Tongue (tissue), 1 donor: ENCODE measurements at regions not wholly inside any gene's neighbourhood (a gene's known extent, or its start where the extent isn't known, plus 50 kb on each side); places are given as distances from the start of the nearest gene placed in this dataset.
A peak's percentile ranks its signal among the peaks of the same experiment; 100 is the strongest.

Source experiments
- DNase-seq: peaks from one replicate; pipeline ENCODE4 v3.0.0-alpha.2; 2015

DNA sequence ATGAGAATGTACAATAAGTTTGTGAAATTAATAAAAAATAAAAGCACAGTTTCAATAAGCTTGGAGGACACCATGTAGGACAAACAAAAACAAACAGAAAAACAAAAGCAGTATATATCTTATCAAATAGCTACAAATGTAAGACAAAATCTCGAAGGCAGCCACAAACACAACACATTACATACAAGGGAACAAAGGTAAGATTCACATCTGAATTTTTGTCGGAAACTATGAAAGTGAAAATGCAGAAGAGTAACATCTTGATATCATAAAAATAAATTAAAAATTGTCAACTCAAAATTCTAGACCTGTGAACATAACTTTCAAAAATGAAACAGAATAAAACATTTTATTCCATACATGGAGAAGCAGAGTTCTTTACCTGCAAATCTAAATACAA lies 1049.5 kb upstream of the ADGRL2 start:
- no peak for DNase-seq

DNA sequence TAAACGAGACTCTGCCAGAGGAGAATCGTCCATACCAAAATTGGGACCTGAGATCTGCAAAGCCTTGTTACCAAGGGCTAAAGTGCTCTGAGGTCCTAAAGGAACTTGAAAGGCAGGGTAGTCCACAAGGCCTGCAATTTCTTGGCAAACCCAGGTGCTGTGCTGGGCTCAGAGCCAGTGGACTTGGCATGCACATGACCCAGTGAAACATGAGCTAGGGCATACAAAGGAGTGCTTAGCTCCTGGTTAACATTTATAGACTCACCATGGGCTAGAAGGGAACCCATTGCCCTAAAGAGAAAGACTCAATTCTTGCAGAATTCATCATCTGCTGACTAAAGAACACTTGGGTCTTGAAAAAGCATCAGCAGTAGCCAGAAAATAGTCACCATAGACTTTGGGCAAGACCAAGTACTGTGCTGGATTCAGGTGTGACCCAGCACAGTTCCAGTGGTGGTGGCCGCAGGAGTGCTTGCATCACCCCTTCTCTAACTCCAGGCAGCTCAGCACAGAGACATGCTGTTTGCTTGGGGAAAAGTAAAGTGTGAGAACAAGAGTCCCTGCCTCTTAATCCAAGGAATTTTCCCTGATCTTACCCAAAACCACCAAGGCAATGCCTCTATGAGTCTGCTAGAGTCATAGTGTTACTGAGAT lies 1069.4 kb upstream of the ADGRL2 start:
- no peak for DNase-seq

DNA sequence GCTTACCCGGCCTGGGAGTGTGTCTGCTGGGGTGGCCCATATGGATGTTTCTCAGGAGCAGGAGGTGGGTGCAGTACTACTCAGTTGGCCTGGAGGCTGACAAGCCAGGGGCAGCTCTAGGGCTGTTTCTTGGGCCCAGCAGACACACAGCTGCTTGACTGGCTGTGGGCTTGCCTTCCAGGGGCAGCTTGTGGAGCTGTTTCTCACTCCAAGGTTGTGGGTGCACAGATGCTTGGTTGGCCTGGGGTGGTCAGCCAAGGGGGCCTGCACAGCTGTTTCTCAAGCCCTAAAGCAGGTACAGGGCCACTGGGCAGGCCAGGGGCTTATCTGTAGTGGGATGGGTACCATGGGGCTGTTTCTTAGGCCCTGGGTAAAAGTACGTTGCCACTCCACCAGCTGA lies 1078.1 kb upstream of the ADGRL2 start:
- DNase-seq: no peak

DNA sequence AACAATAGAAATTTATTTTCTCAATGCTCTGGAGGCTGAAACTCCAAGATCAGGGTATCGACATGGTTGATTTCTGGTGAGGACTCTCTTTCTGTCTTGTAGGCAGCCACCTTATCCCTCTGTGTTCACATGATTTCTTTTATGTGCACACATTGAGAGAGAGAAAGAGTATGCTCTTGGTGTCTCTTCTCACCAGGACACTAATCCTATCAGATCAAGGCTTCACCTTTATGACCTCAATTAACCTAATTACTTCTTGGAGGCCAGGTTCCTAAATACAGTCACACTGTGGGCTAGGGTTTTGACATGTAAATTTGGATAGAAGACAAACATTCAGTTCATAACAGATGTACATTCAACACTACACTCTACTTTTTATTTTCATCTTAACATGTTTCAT lies 1094.2 kb upstream of the ADGRL2 start:
- DNase-seq: no peak

DNA sequence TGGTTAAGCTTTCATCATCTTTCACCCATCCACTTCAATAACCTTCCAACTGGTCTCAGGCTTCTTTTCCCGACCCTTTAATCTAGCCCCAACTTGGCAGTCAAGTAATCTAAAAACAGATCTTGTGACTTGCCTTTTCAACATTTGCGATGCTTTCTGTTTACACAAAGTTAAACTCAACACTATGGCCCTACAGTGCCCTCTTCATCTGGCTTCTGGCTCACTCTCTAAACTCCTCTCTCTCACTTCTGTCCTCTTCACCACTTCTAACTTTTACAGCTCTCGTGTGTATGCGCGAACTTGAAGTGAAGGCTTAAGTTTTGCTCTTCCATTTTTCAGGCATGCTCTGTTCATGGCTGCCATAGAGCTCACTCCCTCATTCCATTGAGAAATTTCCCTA lies 1122.3 kb upstream of the ADGRL2 start:
- no peak for DNase-seq

DNA sequence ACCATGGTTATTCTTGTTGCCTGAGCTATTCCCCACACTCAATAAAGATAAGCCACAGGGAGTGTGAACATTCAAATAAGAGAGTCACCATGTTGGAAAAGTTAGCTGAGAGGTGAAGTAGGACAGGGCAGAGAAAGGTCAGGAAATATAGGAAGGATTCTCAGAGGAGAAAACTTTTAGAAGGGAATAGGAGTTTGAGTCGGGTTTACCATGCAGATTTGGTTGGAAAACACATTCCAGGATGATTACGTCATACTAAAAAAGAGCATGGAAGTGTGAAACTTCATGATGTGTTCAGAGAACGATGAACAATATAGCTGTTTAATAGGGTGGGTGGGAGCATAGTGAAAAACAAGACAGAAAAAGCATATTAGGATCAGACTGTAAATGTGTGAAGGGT lies 1125.3 kb upstream of the ADGRL2 start:
- no peak for DNase-seq

DNA sequence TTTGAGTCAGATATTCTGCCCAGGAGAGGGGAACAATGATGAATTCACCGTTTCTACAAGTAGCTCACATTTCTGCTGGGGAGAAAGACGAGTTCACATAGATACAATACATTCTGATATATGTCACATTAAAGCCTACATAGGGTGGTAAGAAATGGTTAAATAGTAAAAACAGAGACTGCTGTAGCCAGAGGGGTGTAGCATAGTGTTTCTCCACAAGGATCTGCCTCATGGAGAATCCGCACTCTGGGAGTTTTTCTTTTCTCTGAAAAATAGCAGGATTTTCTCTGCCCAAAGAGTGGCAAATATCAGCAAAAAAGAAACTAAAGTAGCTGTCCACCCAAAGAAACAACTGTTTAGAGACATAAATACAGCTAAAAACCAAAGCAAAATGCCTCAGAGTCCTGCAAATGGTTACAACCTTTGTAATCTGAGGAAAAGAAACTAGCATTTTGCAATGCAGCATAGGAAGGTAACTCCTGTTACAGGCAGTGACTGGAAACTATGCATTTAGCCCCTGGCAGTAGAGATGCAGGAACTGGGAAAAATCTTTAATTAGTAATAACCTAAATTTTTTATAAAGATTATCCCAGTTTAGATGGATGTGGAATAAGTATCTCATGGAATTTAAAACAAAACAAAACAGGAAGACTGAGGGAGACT lies 1126.7 kb upstream of the ADGRL2 start:
- peak; percentile 4 for DNase-seq

DNA sequence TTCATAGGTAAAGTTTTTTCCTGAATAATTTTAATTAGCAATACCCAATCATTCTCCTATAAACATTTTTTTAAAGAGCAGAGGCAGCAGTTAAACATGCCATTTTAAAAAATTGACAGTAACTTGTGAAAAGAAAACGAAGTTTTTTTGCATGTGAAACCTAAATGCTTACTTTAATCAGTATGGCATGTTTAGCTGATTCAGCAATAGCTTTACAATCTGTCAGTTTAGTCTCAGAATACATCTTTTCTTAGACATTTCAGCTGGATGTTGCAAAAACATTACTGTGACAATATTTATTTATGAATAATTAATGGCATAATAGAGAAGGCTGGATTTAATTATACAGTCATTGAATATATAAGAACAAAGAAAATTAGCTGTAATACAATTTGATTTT lies 1132.4 kb upstream of the ADGRL2 start:
- no peak for DNase-seq

DNA sequence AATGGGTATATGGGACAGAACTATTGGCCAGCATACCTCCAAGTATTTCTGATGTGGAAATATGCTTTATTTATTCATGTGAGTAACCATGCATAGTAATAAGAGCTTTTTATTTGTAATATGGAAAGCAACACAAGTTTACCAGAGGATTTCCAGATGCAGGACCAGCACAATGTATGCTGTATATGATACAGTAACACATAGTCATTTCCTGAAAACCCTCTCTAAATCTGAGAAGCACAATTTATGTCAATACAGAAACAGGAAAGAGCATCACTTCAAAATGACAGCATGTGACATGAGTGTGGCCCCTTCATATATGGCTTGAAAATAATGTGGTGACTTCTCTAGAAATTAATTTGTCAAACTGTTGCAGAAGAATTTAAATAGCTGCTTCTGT lies 1134.7 kb upstream of the ADGRL2 start:
- no peak for DNase-seq

DNA sequence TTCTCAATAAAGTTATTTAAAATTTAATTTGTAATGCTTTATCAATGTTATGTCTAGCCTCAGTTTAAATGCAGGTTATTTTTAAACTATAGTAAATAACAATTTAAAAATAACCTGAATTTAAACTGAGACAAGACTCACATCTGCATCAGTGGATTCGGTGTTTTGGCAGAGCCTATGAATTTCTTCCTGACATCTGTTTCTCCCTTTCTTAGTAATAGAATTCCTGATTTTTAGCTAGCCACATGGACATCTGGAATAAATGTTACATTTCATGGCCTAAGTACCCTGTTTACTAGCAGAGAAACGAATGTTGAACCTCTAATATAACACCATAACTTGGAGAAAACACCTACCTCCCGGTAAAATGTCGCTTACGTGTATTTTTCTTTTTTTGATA lies 1141.6 kb upstream of the ADGRL2 start:
- no peak for DNase-seq

DNA sequence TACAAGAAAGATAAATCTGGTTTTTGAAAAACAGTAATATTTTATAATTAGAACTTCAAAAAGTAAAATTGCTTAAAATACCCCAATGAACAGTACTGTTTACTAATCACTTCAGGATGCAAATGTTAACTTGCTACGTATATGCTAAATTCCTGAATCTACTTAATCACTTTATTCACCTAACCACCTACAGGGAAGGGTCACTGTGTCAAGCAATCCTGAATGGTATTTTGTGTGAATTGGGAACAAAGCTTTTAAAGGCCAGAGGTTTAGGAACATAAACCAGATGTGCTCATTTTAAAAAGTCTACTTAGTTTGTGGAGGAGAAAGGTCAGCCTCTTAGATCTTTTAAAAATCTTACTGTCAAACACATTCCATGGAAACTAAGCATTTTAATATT lies 1143.0 kb upstream of the ADGRL2 start:
- no peak for DNase-seq

DNA sequence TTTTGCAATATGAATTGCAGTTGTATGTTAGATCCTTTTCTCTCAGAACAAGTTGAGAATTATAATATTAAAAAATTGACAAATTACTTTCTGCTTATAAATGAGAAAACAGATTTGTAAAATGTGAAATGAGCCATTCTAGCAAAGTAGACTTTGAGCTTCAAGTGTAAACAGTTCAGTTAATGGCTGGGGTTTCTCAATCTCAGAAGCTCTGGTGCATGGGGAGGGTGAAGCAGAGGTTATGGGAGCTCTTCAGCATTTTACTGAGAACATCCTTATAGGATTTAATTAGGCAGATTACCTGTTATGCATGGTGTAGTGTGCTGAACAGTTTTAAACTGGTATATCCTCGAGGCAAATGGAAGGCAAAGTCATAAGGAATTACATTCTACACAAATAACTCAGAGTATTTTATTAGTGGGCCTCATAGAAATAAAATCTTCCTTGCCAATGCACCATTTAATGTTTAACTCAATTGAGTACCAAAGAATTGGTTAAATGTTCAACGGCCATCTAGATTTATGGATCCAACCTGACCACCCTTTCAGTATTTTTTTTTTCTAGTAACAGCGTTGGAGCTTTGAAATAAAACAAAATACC lies 1143.6 kb upstream of the ADGRL2 start:
- no peak for DNase-seq

DNA sequence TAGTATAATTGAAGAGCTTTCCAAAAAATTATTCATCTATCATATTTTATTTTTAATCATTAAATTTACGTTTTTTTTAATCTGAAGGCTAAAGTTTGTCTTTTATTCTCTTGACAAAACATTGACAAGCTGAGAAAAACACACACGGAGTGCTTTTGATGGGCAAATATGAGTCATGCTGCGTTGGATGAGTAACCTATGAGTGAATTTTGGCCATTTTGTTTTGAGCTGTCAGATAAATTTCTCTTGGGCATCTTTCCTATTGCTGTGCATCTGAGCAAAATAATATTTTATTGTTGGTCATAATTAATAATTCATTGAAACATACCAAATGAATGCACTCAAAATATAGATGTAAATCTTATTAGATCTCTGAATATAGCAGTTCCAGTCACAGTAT lies 1144.1 kb upstream of the ADGRL2 start:
- DNase-seq: no peak

DNA sequence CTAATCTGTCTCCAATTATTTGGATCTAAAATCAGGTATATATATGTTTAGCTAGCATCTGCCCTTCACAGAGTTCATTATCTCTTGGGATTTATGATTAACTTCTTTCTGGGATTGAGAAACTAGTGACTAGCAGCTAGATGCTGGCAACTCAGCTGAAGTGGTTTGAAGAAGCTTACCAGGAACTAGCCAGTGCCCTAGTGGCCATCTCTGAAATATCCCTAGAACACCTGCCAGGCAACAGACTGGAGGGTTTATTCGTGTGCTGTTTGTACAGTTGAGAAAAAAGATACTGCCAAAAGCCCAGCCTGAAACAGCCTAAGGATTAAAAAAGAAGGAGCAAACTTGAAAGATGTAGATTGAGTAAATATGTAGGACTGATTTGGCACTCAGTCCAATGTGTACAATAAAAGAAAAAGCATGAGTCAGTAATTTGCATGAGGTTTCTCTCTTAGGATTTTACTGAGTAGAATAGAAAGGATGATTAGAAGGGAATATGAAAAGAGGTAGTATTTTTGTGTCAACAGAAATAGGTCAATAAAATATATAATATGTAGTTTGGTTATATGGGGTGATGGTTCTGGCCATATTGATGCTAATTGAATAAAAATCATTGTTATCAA lies 1144.6 kb upstream of the ADGRL2 start:
- peak; percentile 9 for DNase-seq

DNA sequence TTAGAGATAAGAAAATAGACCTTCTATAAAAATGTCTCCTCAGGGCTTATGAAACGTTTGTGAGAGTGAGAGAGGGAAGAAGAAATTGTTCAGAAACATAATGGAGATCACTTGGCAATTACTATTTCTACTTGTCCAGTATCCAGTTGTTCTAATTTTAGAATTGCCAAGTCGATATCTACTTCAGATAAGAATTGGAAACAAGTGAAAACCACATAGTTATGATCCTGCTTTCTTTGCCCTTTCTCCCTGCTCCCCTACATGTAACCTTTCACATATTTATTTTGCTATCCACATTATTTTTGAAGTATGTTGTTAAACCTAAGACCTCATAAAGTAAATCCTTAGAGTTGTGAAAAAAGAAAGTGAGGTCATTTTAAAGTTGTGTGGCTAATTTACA lies 1154.7 kb upstream of the ADGRL2 start:
- no peak for DNase-seq

DNA sequence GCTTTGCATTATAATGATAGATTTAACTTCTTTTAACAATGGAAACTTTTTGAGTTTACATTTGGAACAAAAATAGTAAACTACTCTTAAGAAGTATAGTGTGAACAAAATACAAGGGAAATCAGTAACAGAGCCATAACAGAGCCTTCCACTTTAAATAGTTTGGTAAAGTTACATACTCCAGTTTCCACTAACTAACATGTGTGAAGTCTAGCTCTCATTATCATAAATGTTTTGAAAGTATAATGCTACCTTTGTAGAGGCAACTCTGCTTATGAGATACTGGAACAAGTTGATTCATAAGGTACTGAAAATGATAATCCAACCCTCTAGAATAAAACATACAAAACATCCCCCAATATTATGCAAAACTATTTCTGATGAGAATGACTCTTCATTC lies 1155.1 kb upstream of the ADGRL2 start:
- DNase-seq: no peak

DNA sequence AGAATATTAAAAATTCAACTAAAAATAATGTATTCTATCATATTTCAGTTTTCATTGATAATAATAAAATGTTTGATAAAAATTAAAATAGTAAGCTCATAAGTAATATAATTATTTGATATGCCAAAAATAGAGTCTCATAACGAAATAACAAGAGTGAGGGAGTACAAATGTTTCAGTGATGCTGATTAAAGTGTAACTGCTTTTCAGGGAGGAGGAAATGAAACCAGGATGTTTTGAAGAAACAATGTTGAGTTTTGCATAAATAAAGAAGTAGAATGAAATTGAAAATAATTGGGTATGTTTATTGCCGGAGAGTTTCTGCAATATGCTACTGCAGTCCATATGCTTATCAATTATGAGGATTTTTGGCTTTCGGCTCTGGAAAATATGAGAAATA lies 1159.8 kb upstream of the ADGRL2 start:
- DNase-seq: no peak

DNA sequence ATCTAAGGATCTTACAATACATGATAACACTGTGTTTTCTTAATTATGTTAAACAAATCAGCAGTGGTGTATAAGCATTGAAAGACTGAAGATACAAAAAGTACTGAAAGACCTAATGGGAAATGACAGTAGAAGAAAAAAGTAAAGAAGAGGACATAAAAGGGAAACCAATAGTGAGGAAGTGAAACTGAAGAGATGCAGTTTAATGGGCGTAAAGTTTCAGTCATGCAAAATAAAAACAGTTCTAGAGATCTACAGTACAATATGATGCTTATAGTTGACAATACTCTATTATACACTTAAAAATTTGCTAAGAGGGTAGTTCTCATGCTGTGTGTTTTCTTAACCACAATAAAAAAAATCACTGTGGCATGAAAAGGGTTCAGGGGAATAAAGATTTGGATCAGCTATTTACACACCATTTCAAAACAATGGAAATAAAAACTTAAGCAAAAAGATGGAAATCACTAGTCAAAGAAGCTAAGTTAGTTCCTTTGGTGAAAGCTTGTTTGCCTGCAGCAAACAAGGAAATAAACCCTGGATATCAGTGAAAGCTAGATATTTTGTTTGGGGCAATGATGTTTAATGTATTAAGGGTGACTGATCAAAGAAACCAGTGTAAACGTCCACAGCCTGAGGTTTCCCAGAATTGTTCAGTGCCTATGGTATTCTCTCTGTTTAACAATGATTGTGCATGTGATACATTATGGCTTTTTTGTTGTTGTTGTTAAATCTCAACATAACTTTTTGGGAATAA lies 1160.8 kb upstream of the ADGRL2 start:
- no peak for DNase-seq

DNA sequence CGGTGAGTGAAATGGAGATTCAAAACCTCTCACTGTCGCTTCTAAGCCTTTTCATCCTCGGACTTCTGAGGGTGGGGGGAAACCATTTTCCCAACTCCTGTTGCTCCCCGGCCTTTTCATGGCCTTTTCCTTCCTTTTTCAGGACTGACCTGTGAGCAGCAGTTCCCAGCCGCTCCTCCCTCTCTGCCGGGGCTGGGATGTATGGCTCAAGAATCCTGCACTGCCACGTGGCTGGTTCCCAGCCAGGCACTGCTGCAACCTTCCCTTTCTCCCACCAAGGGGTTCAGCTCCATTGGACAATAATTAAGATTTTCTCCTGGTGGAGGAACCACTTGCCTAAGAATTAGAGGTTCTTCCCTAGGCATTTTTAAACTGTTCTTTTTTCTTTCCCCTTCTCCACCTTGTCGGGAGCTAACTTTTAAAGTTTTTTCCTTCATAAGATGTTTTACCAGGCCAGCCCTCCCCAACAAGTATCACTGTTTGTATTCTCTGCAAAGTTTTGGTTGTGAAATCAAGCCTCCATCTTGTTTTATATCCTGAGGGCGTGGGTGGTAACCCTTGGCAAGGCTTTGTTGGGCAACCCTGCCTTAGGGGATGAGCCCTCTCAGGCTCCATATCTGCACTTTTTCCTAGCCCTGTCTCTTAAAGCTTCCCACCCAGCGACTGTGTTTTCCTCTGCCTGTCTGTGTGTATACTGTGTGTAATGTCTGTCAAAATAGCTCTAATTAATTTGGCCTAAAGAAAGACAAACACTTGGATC lies 1166.6 kb upstream of the ADGRL2 start:
- DNase-seq: no peak

DNA sequence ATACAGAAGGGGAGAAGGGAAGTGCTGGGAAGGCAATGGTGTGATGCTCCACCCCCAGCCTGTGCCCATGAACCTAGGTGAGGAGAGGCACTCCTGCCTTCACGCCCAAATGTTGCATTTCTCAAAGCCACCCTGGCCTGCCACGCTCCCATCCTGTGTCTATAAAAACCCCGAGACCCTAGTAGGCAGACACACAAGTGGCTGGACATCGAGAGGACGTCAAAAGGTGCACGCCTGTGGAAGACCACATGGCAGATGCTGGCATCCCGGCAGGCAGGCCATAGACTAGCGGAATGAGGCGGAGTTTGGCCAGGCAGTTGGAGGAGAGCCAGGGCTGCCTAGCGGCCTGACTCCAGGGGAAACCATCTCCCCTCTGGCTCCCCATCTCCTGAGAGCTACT lies 1168.5 kb upstream of the ADGRL2 start:
- DNase-seq: no peak

DNA sequence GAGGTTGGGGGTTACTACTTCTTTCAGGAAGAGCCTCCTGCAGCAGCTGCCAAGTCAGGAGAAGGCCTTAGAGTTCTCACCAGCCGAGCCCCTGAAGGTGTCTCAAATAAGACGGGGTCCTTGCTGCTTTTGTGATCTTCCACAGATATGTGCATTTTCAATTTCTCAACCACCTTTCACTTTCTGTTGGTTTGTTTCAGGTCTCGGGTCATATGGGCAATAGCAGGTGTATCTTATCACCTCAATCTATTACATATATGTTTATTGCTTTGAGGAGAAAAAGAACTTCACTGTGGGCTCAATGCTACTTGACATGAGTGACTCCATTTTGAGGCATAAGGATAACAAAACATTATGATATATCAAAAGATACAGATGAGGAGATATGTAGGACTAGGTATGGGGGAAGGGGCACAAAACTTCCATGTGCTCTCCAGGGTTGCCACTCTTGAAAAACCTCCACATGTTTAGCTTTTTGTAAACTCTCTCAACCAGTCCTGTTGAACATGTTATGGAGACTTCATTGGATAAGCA lies 1171.4 kb upstream of the ADGRL2 start:
- DNase-seq: no peak

DNA sequence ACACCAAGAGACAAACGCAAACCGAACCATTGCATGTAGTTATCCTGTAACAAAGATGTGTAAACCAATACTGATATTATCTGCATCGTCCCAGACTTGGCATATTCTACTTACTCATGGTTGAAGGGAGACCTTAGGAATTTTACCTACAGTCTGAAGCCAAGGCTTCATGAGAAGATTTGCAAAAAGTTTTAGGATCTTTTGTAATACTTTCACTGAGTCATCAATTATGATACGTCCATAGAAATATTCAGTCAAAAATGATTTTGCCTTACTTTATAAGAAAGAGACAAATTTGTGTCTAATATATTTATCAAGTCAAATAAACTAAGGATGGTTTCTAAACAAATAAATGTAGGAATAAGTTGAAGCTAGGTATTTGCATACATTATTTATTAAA lies 1176.1 kb upstream of the ADGRL2 start:
- no peak for DNase-seq
